HepG2 (cell line): ENCODE measurements at regions not wholly inside any gene's neighbourhood (a gene's known extent, or its start where the extent isn't known, plus 50 kb on each side); places are given as distances from the start of the nearest gene placed in this dataset.

ENCODE experiments used
- CAMTA2 ChIP-seq: sonication (generic); formaldehyde crosslinking; IDR thresholded peaks from 2 replicates; pipeline ENCODE4 v1.4.0; 2020; ENCODE audit warnings: mild to moderate bottlenecking, missing genetic modification reagents, borderline replicate concordance
- HNRNPH1 ChIP-seq: fragments of 200-400 bp; formaldehyde crosslinking; optimal IDR thresholded peaks from 2 replicates; pipeline ENCODE3; 2017; ENCODE audit warnings: mild to moderate bottlenecking, low read depth, low read length
- HNRNPLL ChIP-seq: fragments of 200-400 bp; formaldehyde crosslinking; IDR thresholded peaks from 2 replicates; pipeline ENCODE4 v1.6.1; 2017; ENCODE audit warnings: mild to moderate bottlenecking, low read depth, low read length; ENCODE audit not compliant: poor library complexity, severe bottlenecking
- JDP2 ChIP-seq: sonication (generic); formaldehyde crosslinking; IDR thresholded peaks from 2 replicates; pipeline ENCODE4 v1.8.1; 2022; ENCODE audit warnings: missing genetic modification reagents, borderline replicate concordance
- MAX ChIP-seq: IDR thresholded peaks from 2 replicates; pipeline ENCODE4 v1.6.1; 2012; ENCODE audit warnings: inconsistent platforms
- MXD4 ChIP-seq: IDR thresholded peaks from 2 replicates; pipeline ENCODE4 v1.6.1; 2016; ENCODE audit warnings: mild to moderate bottlenecking, missing biosample characterization, missing genetic modification reagents
- RNF2 ChIP-seq: fragments of 450-650 bp; conservative IDR thresholded peaks from 2 replicates; pipeline ENCODE4 v1.6.1; 2016; ENCODE audit warnings: low read depth
- TAF1 ChIP-seq: sonication (generic); formaldehyde crosslinking; IDR thresholded peaks from 2 replicates; pipeline ENCODE4 v1.4.0; 2020; ENCODE audit warnings: missing genetic modification reagents
- UBTF ChIP-seq: sonication (generic); formaldehyde crosslinking; IDR thresholded peaks from 2 replicates; pipeline ENCODE4 v1.4.0; 2020; ENCODE audit warnings: mild to moderate bottlenecking, missing genetic modification reagents
- ZNF354B ChIP-seq: sonication (generic); formaldehyde crosslinking; IDR thresholded peaks from 2 replicates; pipeline ENCODE4 v1.8.0; 2022; ENCODE audit warnings: mild to moderate bottlenecking, missing genetic modification reagents

- TF ChIP-seq RNF2 (no peak), HNRNPH1 (no peak), HNRNPLL (no peak), MAX (no peak), TAF1 (CRISPR knock-in tag) (no peak), CAMTA2 (CRISPR knock-in tag) (no peak), UBTF (CRISPR knock-in tag) (no peak), ZNF354B (no peak), JDP2 (no peak), MXD4 (no peak)
Observed at GRCh38 chr4:161225327-161225726, 938.5 kb downstream of the FSTL5 start.
